ENCODE measurements at regions not wholly inside any gene's neighbourhood (a gene's known extent, or its start where the extent isn't known, plus 50 kb on each side); places are given as distances from the start of the nearest gene placed in this dataset.

DNA sequence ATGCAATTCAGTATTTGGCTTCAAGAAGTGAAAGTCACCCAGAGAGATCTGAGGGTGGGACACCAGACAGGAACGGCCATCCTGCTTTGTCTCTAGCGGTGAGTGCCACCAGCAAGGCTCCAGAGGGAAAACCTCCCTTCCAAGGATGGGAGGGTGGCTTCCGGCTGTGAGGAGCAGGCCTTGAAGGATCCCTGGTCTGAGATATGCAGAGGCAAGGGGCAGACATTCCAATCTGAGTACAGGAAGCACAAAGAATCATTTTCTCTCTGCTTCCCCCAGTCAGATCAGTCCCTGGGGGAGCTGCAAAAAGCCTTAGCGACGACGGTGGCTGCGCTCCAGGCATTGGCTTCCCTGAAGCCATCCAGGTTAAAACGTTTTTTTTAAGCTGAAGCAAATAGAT, 167.4 kb downstream of the TEX36 start:
- TF ChIP-seq CTCF (conservative IDR thresholded peaks at IDR 0.05; ENCODE audit: low read length): no peak
- TF ChIP-seq EZH2phosphoT487 (IDR thresholded peaks at IDR 0.05; ENCODE audit: borderline replicate concordance, low read depth, low read length): no peak

Data from OCI-LY7 (cell line).